Naive thymus-derived CD4-positive, alpha-beta T cell (primary cell): ENCODE measurements at regions not wholly inside any gene's neighbourhood (a gene's known extent, or its start where the extent isn't known, plus 50 kb on each side); places are given as distances from the start of the nearest gene placed in this dataset.

Experiments used
- ATAC-seq: fragments of 150-1000 bp; cut with Tn5 transposase; 2 replicates; pipeline ENCODE4 v1.10.0; 2021; ENCODE audit warnings: mild to moderate bottlenecking, moderate library complexity
- CTCF ChIA-PET: fragments of 350-600 bp; sonication (Branson Sonifier 250); formaldehyde crosslinking; loops from one replicate; lab custom pipeline; 2021; ENCODE audit warnings: antibody characterized with exemption; lab: Charles Lee
- POLR2A ChIA-PET: fragments of 350-600 bp; sonication (Branson Sonifier 250); formaldehyde crosslinking; loops from one replicate; lab custom pipeline; 2021; ENCODE audit warnings: antibody characterized with exemption, inconsistent platforms; lab: Charles Lee
- DNase-seq, 9 donors: peaks; one replicate each; pipeline versions ENCODE4 v3.0.0 to v3.0.0-alpha.2; 2020 to 2022; ENCODE audit warnings: mixed read lengths in 1 of 9
- H3K27ac ChIP-seq: one replicate; pipeline ENCODE4 v1.7.0; 2013; ENCODE audit warnings: mild to moderate bottlenecking, low read depth, low read length, moderate library complexity
- H3K27me3 ChIP-seq, 2 donors: one replicate each; pipeline ENCODE4 v1.7.0; 2013; ENCODE audit warnings: low read length in 2 of 2, mild to moderate bottlenecking in 2 of 2, moderate library complexity in 2 of 2; ENCODE audit not compliant: control insufficient read depth in 2 of 2, insufficient read depth in 2 of 2
- H3K36me3 ChIP-seq, 3 experiments: 1 replicate in 2 of 3; 2 replicates in 1 of 3; pipeline ENCODE4 v1.7.0; 2013; ENCODE audit warnings: low read length in 3 of 3, mild to moderate bottlenecking in 3 of 3, moderate library complexity in 1 of 3; ENCODE audit not compliant: insufficient read depth in 3 of 3, control insufficient read depth in 2 of 3
- H3K4me1 ChIP-seq, 2 donors: one replicate each; pipeline ENCODE4 v1.7.0; 2013; ENCODE audit warnings: low read length in 2 of 2, mild to moderate bottlenecking in 2 of 2, moderate library complexity in 1 of 2; ENCODE audit not compliant: control insufficient read depth in 2 of 2, insufficient read depth in 2 of 2
- H3K4me3 ChIP-seq: 2 replicates; pipeline ENCODE4 v1.7.0; 2013; ENCODE audit warnings: mild to moderate bottlenecking, low read length
- H3K9me3 ChIP-seq, 3 experiments: 1 replicate in 2 of 3; 2 replicates in 1 of 3; pipeline ENCODE4 v1.7.0; 2013; ENCODE audit warnings: low read length in 3 of 3; ENCODE audit not compliant: control insufficient read depth in 2 of 3
- H3K27ac Mint-ChIP-seq, 9 donors: one replicate each; pipeline ENCODE4 v1.8.0; 2020 to 2022; ENCODE audit warnings: mixed read lengths in 9 of 9, mild to moderate bottlenecking in 8 of 9, moderate library complexity in 5 of 9, inconsistent platforms in 2 of 9
- H3K27me3 Mint-ChIP-seq, 5 donors: one replicate each; pipeline ENCODE4 v1.8.0; 2021 to 2022; ENCODE audit warnings: mixed read lengths in 5 of 5, mild to moderate bottlenecking in 1 of 5
- H3K36me3 Mint-ChIP-seq, 5 donors: one replicate each; pipeline ENCODE4 v1.8.0; 2020 to 2022; ENCODE audit warnings: mixed read lengths in 5 of 5, mild to moderate bottlenecking in 3 of 5, inconsistent platforms in 1 of 5
- H3K4me1 Mint-ChIP-seq, 7 donors: one replicate each; pipeline ENCODE4 v1.8.0; 2020 to 2022; ENCODE audit warnings: mixed read lengths in 7 of 7, mild to moderate bottlenecking in 3 of 7, inconsistent platforms in 1 of 7
- H3K4me3 Mint-ChIP-seq, 10 donors: one replicate each; pipeline ENCODE4 v1.8.0; 2020 to 2022; ENCODE audit warnings: mild to moderate bottlenecking in 10 of 10, mixed read lengths in 10 of 10, moderate library complexity in 6 of 10, inconsistent platforms in 2 of 10
- H3K9me3 Mint-ChIP-seq, 11 donors: one replicate each; pipeline ENCODE4 v1.8.0; 2020 to 2022; ENCODE audit warnings: mixed read lengths in 11 of 11, mild to moderate bottlenecking in 4 of 11, inconsistent platforms in 1 of 11, moderate library complexity in 1 of 11
- intact Hi-C, 2 donors: fragments of 100-400 bp; cut with micrococcal nuclease; formaldehyde crosslinking; loops; one replicate each; pipeline ENCODE4 v1.15.1; 2023

DNA sequence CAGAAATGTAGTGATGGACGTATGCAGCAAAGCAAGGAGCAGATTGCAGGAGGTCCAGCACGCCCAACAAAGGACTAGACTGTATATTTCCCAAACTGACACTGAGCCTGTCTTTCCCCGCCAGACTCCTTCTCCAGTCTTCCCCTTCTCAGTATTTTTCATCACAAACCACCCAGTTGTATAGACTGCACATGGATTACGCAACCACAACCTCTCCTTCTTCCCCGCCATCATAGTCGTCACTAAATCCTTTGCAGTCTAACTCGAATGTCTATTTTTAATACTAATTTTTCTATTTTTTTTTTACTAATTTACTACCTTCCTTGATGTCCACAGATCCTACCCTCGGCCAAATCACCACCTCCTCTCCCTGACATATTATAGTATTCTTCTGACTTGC lies 105.4 kb downstream of the MTNR1A start:
- ATAC-seq (no peak), DNase-seq (no peak)
- ChIA-PET CTCF (no interaction called here), POLR2A (no interaction called here)
- intact Hi-C loops = loop anchor here in 1 of 2 donors (10.0 kb wide), 1 partner anchor 1705 kb away; no protein-coding TSS in a partner anchor
- Mint-ChIP-seq H3K27ac (no peak overlapping the region), H3K36me3 (peaks cover 0 to 7% (median 0%) of the 10 kb centered on the region in 5 donors), H3K4me3 (no peak overlapping the region), H3K9me3 (peaks cover 14 to 53% (median 28%) of the 10 kb centered on the region in 11 donors), H3K4me1 (no peaks in the 10 kb centered on the region), H3K27me3 (no peaks in the 10 kb centered on the region)
- H3K4me1 ChIP-seq = no peaks in the 10 kb centered on the region
- no peak overlapping the region for H3K27ac ChIP-seq
- no peaks in the 10 kb centered on the region for H3K27me3 ChIP-seq
- no peak overlapping the region for H3K4me3 ChIP-seq
- no peaks in the 10 kb centered on the region for H3K36me3 ChIP-seq
- H3K9me3 ChIP-seq = peaks cover 0 to 12% (median 0%) of the 10 kb centered on the region in 3 experiments

DNA sequence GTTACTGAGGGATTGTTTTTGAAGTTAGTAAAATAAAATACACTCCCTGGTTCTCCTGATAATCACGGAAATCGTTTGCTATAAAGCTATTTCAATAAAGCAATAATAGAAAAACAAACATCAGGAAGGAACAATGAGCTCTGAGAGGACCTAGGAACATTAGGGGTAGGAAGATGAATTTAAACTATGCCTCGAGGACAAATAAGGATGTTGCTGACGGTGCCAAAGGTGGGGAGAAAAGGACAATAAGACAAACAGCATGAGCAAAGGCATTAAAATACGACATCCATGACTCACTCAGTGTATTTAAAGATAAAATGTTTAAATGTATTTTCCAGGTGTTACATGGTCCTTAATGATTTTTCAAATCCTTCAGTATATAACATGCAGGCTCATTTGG lies 110.3 kb downstream of the MTNR1A start:
- Mint-ChIP-seq H3K27ac (no peak overlapping the region), H3K36me3 (no peaks in the 10 kb centered on the region), H3K4me3 (no peak overlapping the region), H3K27me3 (no peaks in the 10 kb centered on the region), H3K4me1 (no peaks in the 10 kb centered on the region), H3K9me3 (peaks cover 0 to 14% (median 5%) of the 10 kb centered on the region in 11 donors)
- H3K4me1 ChIP-seq = no peaks in the 10 kb centered on the region
- intact Hi-C loops = no loop called here
- no peak overlapping the region for H3K4me3 ChIP-seq
- H3K9me3 ChIP-seq = peaks cover 0 to 3% (median 0%) of the 10 kb centered on the region in 3 experiments
- H3K27ac ChIP-seq = no peak overlapping the region
- ATAC-seq = no peak
- CTCF ChIA-PET = no interaction called here
- POLR2A ChIA-PET = no interaction called here
- DNase-seq = no peak
- H3K27me3 ChIP-seq = no peaks in the 10 kb centered on the region
- no peaks in the 10 kb centered on the region for H3K36me3 ChIP-seq

GRCh38 chr4:186441502-186441901 lies 113.9 kb downstream of the MTNR1A start:
- Histone ChIP-seq H3K27ac (no peak overlapping the region), H3K9me3 (peaks cover 0 to 3% (median 0%) of the 10 kb centered on the region in 3 experiments), H3K4me3 (no peak overlapping the region), H3K4me1 (no peaks in the 10 kb centered on the region), H3K27me3 (no peaks in the 10 kb centered on the region), H3K36me3 (no peaks in the 10 kb centered on the region)
- no peaks in the 10 kb centered on the region for H3K36me3 Mint-ChIP-seq
- no peak for ATAC-seq
- H3K27me3 Mint-ChIP-seq = peaks cover 0 to 3% (median 0%) of the 10 kb centered on the region in 5 donors
- H3K4me1 Mint-ChIP-seq = no peaks in the 10 kb centered on the region
- POLR2A ChIA-PET = no interaction called here
- DNase-seq = no peak
- H3K27ac Mint-ChIP-seq = no peak overlapping the region
- no peak overlapping the region for H3K4me3 Mint-ChIP-seq
- H3K9me3 Mint-ChIP-seq = peaks cover 0 to 19% (median 5%) of the 10 kb centered on the region in 11 donors
- CTCF ChIA-PET = no interaction called here
- intact Hi-C loops = no loop called here

DNA sequence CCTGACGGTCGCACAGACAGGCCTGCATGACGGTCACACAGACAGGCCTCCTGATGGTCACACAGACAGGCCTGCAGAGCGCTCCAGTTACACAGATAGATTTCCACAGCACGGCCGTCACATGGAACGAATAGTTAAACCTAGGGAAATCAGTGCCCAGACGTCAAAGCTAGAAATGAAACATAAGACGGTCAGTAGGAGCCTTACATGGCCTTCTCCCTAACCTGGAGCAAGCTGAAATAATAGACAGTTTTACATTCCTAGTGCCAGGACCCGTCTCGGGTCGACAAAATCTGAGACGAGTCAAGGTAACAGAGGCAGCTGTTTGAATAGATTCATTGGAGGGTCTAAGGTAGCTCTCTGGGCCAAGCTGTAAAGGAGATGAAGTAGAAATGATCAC lies 126.9 kb downstream of the MTNR1A start:
- H3K4me3 Mint-ChIP-seq = no peak overlapping the region
- POLR2A ChIA-PET = no interaction called here
- Histone ChIP-seq H3K4me1 (no peaks in the 10 kb centered on the region), H3K36me3 (no peaks in the 10 kb centered on the region), H3K9me3 (no peaks in the 10 kb centered on the region), H3K27me3 (no peaks in the 10 kb centered on the region), H3K4me3 (no peak overlapping the region), H3K27ac (no peak overlapping the region)
- CTCF ChIA-PET = no interaction called here
- DNase-seq = no peak
- intact Hi-C loops = no loop called here
- no peaks in the 10 kb centered on the region for H3K36me3 Mint-ChIP-seq
- H3K27me3 Mint-ChIP-seq = no peaks in the 10 kb centered on the region
- peaks cover 0 to 3% (median 0%) of the 10 kb centered on the region in 11 donors for H3K9me3 Mint-ChIP-seq
- no peak for ATAC-seq
- H3K4me1 Mint-ChIP-seq = no peaks in the 10 kb centered on the region
- no peak overlapping the region for H3K27ac Mint-ChIP-seq

DNA sequence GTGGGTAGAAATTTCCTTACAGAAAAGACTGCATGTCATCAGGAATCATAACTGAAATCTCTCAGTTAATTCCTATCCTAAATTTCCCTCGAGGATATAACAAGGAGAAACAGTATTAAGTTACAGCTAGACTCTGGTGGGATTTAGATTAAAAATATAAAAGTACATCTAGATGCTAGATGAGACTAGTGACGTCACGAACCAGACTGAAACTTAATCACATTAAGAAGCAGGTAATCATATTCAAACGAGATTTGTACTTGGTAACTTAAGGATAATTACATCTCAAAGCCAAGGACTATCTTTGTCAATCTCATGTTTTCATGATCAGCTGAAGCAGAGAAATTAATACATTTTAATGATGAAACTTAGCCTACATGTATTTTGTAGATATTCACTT lies 130.6 kb downstream of the MTNR1A start:
- CTCF ChIA-PET = interaction anchor here (0.6 kb wide), 1 partner anchor 15 kb away, joined by 3 read pairs; no protein-coding TSS in a partner anchor
- Histone ChIP-seq H3K9me3 (no peaks in the 10 kb centered on the region), H3K4me3 (no peak overlapping the region), H3K27ac (no peak overlapping the region), H3K27me3 (no peaks in the 10 kb centered on the region), H3K4me1 (no peaks in the 10 kb centered on the region), H3K36me3 (no peaks in the 10 kb centered on the region)
- Mint-ChIP-seq H3K4me3 (no peak overlapping the region), H3K9me3 (no peaks in the 10 kb centered on the region), H3K4me1 (no peaks in the 10 kb centered on the region), H3K27ac (no peak overlapping the region), H3K27me3 (peaks cover 0 to 6% (median 0%) of the 10 kb centered on the region in 5 donors), H3K36me3 (no peaks in the 10 kb centered on the region)
- POLR2A ChIA-PET = no interaction called here
- intact Hi-C loops = no loop called here
- ATAC-seq (no peak), DNase-seq (no peak)

- DNase-seq (no peak), ATAC-seq (no peak)
- Histone ChIP-seq H3K4me3 (no peak overlapping the region), H3K4me1 (no peaks in the 10 kb centered on the region), H3K9me3 (no peaks in the 10 kb centered on the region), H3K36me3 (no peaks in the 10 kb centered on the region), H3K27me3 (no peaks in the 10 kb centered on the region), H3K27ac (no peak overlapping the region)
- POLR2A ChIA-PET = no interaction called here
- intact Hi-C loops = no loop called here
- H3K27ac Mint-ChIP-seq = no peak overlapping the region
- no peaks in the 10 kb centered on the region for H3K36me3 Mint-ChIP-seq
- H3K27me3 Mint-ChIP-seq = peaks cover 0 to 11% (median 0%) of the 10 kb centered on the region in 5 donors
- H3K4me3 Mint-ChIP-seq = no peak overlapping the region
- H3K4me1 Mint-ChIP-seq = no peaks in the 10 kb centered on the region
- no peaks in the 10 kb centered on the region for H3K9me3 Mint-ChIP-seq
- CTCF ChIA-PET = no interaction called here
Measured at GRCh38 chr4:186422296-186422695, 133.1 kb downstream of the MTNR1A start.

DNA sequence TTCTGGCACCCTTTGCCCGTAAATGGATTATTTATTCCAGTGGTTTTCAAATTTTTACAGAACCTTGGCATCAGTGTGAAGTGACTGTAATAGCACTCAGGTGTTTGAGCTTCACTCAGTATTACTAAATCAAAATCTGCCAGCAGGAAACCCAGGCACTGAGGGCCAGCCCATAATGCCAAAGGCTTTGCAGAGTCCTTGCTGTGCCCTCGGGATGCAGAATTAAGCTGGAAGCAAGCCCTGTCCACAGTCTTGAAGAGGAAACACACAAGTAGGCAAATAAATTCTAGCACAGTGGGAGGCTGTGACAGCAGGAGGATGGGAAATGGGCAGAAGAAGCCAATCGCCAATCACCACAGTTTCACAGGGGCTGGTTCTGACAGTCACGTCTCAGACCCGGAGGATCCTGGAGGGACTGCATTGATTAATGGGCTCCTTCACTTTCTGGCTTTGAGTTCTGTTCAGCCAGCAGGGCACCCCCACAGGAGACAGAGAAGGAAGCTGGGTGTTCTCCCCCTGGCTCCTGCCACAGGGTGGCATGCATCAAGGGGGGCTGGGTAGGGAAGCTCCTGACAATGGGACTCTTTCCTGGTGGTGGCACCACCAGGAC lies 138.8 kb downstream of the MTNR1A start:
- Mint-ChIP-seq H3K4me1 (peaks cover 0 to 1% (median 0%) of the 10 kb centered on the region in 7 donors), H3K4me3 (no peak overlapping the region), H3K27ac (no peak overlapping the region), H3K36me3 (no peaks in the 10 kb centered on the region), H3K27me3 (peaks cover 0 to 21% (median 0%) of the 10 kb centered on the region in 5 donors), H3K9me3 (peaks cover 0 to 3% (median 0%) of the 10 kb centered on the region in 11 donors)
- Histone ChIP-seq H3K4me1 (no peaks in the 10 kb centered on the region), H3K4me3 (no peak overlapping the region), H3K27ac (no peak overlapping the region), H3K36me3 (no peaks in the 10 kb centered on the region), H3K27me3 (no peaks in the 10 kb centered on the region), H3K9me3 (no peaks in the 10 kb centered on the region)
- ChIA-PET POLR2A (no interaction called here), CTCF (no interaction called here)
- intact Hi-C loops = no loop called here
- DNase-seq = no peak
- no peak for ATAC-seq
